NOMO-1 (cell line): ENCODE measurements at regions not wholly inside any gene's neighbourhood (a gene's known extent, or its start where the extent isn't known, plus 50 kb on each side); places are given as distances from the start of the nearest gene placed in this dataset.

ENCODE experiments used
- DNase-seq, 2 experiments: peaks; one replicate each; lab custom pipeline; 2025; ENCODE audit not compliant: unreplicated experiment in 2 of 2; lab: John Stamatoyannopoulos, UW

DNA sequence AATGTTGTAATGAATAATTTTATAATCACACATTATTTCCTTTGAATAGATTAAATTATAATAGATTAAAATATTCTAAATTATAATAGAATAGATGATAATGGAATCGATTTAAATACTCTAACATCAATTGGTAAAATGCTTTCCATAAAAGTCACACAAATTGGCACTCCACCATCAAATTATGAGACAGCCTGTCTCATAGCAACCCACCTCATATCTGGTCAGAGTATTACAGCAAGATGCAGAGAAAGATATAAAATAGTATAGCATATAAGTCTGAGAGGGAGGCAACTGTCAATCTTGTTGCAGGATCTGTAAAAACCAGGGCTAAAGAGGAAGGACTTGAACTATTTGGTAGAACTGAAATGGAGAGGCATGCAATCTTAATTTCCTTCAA lies 98.4 kb upstream of the NCKAP5 start:
- no peak for DNase-seq

DNA sequence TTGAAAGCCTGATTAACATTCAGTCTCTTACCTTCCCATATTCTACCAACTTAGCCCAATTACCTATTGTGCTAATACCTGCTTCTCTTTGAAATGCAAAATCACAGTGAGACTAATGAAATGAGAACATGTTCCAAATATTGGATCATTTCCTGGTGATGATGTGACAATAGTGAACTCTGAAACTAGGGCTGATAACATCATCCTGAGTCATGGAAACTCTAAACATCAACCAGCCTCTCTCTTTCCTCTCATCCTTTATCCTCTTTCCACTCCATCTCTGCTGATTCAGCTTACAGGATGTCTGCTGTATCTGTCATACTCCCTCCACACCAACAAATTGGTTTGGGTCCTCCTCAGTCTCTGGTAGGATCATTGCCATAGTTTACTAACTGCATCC lies 98.8 kb upstream of the NCKAP5 start:
- DNase-seq = no peak

DNA sequence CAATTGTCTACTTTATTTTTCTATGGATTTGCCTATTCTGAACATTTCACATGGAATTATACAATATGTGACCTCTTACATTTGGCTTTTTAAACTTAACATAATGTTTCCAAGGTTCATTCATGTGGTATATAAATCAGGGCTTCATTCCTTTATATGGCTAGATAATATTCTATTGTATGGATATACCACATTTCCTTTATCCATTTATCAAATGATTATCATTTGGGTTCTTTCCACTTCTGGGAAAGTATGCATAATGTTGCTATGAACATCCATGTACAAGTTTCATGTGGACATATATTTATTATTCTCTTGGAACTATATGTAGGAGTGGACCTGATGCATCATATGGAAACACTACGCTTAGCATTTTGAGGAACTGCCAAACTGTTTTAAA lies 99.7 kb upstream of the NCKAP5 start:
- DNase-seq = no peak

DNA sequence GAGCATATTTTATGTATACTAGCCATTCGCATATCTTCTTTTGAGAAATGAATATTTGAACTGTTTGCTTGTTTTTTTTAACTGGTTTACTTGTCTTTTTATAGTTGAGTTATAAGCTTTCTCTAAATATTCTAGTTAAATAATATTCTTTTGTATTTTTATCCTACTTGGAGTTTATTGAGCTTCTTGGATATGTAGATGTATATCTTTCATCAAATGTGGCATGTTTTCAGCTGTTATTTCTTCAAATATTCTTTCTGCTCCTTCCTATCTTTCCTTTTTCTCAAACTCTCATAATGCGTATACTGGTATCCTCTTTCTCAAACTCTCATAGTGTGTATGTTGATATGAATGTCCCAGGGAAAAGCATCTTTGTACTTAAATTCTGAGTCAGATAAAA lies 100.3 kb upstream of the NCKAP5 start:
- DNase-seq = no peak

DNA sequence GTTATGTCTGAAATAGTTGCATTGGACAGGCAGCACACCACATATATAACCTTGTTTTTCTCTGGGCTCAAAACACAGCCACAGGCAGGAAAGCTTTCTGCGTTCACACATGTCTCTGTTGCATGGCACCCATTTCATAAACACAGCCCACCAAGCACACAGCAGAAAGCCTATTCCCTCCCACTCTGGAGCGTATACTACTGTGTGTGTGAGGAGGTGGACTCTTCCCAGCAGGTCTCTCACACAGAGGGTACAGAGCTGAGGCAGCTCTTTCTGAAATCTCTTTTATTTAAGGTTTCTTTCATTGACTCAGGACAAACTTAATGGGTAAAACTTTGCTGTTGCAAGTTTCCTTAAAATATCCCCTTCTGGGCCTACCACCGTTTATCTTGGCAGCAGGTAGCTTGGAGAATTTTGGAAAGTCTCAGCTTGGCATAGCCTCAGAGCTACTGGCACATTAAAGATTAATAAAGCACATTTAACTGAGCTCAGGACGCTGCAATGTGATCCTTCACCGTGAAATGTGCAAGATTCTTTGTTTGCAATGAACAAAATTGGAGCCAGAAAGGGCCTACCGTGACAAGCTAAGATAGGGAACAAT lies 105.1 kb upstream of the NCKAP5 start:
- no peak for DNase-seq

DNA sequence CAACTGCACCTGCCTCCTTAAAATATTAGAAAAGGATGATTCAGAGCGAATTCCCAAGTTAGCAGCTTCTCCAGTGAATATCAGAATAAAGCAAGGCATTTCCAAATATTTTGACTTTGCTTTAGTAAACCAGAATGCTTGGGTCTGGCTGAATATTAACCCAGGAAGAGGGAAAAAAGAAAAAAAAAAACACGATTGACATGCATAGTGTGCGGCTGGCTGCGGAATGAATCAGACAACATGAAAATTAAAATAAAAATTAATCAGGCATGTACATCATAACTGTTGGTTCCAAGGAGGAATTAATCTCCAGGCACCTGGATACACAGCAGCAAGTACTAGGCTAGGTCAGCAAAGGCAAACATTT lies 105.8 kb upstream of the NCKAP5 start:
- DNase-seq = no peak

DNA sequence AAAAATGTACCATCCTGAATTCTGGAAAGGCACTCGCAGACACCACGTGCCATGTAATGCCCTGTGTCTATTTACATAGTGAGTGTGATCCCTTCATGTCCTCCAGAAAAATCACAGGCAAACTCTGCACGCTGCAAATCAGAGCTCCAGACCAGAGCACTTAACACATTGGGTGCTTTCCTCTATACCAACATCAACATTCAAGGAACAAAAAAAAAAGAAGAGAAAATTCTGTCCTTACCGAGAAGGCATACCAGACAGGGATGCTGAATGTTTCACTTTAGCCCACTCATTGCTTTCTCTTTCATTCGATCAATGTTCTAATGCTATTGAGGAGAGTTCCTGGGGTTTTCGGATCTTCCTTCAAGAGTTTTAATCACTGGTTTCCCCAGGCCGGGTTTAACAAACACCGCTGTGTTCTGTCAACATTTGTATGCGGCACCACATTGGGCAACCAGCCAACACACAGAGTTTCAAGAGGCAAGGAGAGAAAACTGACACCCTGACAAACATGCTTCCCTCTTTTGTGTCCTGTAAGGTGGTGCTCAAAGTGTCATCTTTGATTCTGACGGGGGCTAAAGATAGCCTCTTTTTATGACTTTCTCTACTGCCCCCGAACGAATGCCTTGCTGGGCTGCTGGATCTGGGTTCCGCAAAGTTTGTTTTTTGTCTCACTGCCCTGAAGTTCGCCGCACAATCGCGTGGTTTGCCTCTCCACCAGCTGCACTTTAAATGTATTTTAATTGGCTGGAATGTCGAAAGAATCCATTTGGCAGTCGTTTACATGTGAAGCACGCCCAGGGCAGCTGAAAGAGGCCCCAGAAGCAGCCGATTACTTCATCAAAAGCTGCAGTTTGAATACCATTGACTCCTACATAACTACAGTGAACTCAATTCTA lies 106.4 kb upstream of the NCKAP5 start:
- no peak for DNase-seq

DNA sequence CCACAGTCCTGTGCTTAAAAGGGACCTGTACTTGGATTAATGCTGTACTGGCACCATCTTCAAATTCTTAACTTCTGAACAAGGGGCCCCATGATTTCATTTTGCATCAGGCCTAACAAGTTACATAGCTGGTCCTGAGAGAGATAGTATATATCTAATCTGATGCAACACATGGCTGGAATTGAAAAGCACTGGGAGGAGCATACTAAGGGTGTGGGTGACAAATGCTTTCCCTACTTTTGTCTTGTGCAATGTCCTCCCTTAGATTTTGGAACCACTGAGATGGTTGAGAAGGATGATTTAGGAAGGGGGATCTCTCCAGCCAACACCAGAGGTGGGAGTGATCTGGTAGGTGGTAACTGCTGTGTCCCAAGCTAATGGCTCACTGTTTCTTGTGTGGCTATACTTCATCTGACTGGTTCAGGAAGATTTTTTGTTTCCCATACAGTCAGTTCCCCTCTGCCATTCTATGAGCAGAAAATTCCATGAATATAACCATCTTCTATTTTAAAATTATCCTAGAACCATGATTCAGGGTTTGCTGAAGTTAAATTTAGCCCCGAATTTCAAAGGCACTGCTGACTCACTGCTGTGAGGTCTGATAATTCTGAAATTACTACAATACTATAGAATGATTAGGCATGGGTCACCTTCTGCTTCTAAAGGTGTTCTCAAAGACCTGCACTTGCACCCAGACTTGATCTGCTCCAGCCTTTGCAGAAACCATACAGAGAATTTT lies 108.3 kb upstream of the NCKAP5 start:
- DNase-seq = no peak

DNA sequence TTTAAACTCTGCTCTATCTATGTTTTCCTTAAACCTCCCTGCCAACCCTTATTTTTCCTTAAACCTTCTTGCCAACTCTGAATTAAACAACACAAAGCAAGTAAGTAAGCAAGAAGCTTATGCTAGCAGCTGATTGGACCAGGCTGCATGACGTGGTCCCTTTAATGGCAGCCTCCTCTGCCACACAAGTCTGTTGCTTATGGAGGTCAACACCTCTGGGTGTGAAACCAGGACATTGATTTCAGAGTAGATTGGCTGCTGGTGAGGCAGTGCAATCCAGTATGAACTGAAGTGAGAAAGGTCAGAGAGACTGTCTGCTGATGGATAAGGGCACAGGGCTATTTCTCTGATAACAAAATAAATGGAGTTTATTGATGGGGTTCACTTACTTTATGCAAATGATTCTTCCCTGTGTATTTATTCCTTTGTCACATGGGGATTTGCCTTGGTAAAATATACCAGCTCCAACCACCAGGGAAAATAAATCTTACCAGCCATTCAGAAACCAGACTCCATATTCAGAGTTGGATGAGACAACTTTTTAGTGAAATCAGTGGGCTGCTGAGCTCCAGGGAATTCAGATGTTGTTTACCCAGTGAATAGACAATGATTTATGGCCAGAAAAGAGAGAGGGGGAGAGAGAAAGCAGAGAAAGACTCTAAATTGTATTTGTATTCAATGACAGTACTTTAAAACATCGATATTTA lies 112.2 kb upstream of the NCKAP5 start:
- no peak for DNase-seq

DNA sequence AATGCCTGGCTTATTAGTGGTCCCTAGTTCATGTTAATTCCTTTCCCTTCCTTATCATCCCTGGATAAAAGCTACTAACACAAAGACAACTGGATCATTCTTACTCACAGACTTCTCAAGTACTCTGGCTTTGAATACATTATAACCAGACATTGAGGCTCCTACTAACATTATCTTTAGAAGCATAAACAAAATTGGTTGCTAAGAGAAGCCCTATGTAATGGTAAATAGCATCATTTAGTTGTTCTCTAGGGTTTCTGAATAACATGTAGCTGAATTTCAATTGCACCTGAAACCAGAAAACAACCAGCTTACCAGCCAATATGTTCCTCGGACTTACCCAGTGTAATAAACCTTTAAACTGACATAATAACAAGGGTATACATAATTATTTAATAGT lies 114.1 kb upstream of the NCKAP5 start:
- DNase-seq = no peak

DNA sequence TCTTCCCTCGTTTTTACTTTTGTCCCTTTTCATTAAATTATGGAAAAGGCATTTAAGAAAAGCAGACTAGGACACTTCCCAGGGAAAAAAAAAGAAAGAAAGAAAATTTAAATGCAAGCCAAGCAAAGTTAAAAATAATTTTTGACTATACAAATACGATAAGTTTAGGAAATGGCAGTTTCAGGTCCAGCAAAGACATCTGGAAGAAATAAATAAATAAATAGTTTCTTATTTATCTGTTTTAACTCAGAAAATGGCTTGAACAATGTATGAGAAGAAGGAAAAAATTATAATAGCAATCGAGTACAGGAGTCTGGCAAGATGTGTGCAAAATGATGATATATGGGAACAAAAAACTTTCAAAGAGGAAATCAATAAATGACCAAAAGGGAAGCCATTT lies 114.6 kb upstream of the NCKAP5 start:
- DNase-seq = no peak

DNA sequence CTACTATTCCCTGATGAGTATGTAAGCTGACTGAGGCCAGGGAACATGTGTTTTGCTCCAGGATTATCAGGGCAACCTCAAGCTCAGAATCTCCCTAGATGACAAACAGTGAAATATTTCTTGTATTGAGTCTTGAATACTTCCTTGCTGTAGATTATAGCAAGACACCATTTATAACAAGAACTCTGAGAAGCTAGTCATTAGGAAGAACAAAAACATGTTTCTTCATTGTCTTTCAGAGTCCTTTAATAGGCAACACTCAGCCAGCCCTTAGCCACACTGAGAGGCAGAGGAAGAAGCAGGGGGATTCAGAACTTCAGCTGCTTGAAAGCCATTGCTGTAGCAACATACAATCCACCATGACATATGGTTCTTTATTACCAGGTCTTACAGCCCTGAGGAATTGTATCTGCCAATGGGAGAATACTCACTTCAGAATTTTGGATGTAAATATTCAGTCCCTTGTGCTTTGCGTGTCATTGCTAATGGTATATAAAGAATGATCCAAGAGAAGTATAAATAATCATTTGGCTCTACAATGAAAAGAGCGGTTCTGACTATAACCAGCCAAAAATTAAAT lies 117.5 kb upstream of the NCKAP5 start:
- no peak for DNase-seq

DNA sequence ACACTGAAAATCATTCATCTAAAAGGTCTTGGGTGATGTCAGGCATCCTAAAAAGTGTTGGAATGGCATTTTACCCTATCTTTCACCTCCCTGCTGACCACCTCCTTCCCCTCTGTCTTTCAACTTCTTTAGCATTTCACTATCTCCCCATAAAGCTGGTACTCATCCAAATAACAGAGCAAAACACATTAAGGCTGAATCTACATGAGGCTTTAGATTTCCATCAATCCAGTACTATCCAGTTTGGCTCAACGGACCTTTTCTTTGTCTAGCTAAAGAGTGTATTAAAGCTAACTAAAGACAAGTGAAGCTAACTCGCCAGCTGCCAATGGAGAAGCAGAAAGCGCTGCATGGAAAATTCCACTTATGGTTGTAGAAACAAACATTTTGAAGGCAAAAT lies 122.5 kb upstream of the NCKAP5 start:
- DNase-seq = no peak

DNA sequence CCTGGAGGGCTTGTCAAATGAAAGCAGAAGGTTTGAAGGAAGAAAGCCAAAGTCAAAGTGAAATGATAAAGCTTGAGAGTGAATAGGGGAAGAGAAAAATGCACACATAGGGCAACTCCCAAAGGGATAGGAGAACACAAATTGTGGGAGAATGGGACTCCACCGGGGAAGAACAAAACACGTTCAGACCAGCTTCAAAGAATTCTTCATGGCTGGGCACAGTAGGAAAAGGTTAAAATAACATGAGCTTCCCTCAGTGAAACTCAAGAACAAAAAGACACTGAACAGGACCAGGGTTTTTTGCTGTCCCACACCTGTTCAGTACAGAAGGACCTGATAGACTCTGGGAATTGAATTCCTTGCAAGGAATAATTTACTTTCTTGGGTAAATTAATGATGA lies 123.1 kb upstream of the NCKAP5 start:
- no peak for DNase-seq

DNA sequence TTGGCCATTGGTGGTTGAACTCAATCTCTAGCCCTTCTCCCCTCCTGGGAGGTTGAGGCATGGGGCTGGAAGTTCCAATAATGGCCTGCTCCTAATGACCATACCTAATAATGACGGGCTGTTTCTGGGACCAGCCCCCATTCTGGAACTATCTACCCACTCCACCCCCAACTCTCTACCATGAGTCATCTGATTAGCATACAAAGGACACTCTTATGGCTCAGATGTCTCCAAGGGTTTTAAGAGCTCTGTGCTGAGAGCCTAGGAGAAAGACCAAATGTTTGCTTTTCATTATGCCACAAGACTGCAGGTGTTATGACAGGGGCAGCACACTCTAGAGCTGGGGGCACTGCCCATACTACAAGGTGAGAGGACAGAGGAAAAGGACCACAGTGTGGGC lies 137.0 kb upstream of the NCKAP5 start:
- no peak for DNase-seq

DNA sequence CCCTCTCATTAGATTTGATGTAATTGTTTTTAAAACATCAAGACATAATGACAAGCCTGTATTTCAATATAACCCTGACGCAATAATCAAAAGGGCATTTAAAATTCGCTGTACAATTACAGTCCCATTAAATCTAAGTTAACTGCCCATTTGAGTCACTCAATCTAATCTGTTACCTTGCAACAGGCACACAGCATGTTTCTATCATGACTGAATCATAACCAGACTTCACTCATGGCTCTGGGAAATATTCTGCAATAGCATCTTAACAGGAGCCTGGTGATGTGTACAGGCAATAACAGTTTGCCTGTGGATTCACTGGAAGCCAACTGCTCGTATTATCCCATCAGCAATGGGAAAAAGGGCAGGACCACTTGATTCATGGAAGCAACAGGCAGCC lies 142.3 kb upstream of the NCKAP5 start:
- DNase-seq = no peak

DNA sequence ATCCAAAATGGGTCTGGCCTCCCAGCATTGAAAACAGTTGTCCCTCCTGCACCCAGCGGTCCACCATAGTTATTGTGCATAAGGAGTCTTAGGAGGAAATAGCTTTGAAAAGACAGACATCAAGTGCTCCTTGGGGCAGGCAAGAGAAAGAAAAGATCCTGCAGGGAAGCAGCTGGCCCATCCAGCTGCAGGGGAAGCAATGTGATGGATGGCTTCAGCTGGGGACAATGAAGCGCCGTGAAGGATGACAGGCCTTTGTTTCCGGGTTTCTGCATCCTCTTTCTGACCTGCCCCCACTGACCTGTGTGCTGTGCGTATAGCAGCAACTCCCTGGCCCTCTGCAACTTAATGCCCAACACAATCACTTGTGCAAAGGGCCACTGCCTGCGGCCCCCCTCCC lies 142.9 kb upstream of the NCKAP5 start:
- DNase-seq = no peak

DNA sequence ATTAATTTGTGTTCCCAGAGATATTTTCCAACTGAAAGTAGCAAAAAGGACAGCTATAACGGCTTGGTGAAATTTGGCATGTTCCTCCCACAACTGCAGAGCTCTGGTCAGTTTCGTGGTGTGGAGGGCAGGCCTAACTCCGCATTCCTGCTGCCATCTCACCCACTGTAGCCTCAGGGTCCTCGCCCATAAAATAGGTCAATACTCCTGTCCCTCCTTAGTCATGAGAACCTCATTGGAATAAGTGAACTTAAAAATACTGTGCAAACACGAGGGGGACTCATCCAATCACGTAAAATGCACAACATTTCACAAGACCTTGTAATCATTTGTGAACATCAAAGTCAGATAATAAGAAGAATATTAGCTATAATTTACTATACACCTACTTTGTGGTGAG lies 143.5 kb upstream of the NCKAP5 start:
- no peak for DNase-seq

DNA sequence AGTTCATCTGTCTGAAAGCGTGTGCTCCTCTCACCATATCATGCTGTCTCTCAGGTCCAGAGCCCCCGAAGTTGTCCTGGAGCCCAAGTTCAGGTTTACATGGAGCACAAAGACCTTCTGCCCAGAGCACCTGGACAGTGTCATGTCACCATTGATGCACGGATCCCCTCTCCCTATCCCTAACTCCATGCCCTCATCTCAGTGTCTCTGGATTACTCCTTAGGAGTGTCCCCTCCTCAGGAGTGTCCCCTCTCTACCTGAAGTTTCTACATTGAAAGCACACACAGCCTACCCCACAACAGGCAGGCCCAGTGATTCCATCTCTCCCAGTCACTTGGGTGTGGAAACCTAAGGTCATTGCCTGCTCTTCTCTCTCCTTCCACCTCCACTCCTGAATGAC lies 144.1 kb upstream of the NCKAP5 start:
- no peak for DNase-seq

DNA sequence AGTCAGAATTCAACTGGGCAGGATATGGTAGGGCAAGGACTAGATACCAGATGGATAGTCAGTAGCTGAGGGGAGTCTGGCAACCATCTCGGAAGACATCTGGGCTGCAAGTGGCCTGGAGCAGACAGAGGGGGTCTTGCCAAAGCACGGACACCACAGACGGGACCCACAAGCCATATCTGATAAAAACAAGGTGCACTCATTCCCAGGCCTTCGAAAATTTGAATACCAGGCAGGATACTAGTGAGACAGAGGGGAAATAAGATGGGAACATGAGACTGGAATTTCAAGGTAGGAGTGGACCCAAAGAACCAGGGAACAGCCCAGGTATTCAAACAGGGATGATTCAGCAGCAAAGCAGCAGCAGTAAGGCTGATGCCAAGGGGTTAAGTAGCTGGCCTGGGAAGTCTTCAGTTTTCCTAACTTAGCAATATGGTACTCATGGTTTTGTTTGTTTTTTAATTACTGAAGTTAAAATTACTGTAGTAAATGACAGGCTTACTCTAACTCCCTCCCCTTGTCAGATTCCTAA lies 144.9 kb upstream of the NCKAP5 start:
- DNase-seq = no peak

DNA sequence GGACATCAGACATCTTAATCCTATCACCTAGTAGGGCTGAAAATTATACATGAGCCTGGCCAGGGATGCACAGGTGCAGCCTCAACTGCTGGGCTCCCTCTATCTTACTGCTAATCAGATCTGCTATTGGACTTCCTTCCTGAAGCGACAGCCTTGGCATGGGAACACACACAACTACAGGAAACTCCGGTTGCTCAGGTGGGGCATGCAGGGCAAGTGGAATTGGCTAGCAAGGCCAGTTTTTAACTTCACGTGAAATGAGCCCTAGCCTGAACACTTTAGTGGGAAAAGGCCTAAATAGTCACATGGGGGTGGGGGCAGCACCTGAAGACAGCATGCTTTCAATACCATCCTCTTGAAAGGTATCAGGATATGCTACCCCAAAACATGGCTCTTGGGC lies 147.9 kb upstream of the NCKAP5 start:
- no peak for DNase-seq
